Suppressor macrophage treated with lipopolysaccharide for 1 hour (primary cell): ENCODE measurements at regions not wholly inside any gene's neighbourhood (a gene's known extent, or its start where the extent isn't known, plus 50 kb on each side); places are given as distances from the start of the nearest gene placed in this dataset.
"Not testable (repeated sequence)": the region's sequence is repeated elsewhere in the genome, so short reads cannot be mapped to it uniquely, and the experiment has no call there.

Source experiments
- DNase-seq, 3 donors: peaks; one replicate each; pipeline ENCODE4 v3.0.0-alpha.2; 2020 to 2022

DNA sequence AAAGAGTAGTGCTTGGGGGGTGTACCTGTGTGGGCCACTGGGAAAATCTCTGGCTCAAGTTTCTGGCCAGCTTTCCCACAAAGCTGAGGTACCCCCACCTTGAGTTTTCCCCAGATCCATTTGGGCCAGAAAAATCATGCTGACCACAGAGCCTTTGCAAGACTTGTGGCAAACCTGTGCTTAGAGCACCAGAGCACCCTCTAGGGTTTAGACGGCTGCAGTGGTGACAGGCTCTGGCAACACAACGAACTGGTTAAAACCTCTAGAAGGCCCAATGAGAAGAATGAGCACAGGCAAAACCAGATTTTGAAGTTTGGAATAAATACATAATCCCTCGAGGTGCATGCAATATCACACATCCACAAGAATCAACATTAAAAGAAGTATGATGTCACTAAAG, 290.7 kb upstream of the FOLH1 start:
- DNase-seq = no peak

DNA sequence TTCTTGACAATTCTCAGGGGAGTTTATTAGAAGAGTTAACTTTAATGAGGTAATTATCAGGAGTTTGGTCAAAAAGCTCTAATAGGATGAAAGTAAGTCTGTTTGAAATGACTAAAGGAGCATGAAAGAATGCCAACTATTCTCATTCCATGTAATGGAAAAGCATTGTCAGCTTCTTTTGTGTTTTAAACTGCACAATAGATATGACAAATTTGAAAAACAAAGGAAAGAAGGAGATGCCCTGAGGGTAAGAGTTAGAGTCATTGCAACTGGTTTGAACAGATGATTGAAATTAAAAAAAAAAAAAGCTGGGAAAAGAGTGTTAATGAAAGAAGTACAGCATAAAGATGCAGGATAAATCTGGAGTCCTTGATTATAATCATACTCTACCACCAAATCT, 296.8 kb upstream of the FOLH1 start:
- DNase-seq = no peak

DNA sequence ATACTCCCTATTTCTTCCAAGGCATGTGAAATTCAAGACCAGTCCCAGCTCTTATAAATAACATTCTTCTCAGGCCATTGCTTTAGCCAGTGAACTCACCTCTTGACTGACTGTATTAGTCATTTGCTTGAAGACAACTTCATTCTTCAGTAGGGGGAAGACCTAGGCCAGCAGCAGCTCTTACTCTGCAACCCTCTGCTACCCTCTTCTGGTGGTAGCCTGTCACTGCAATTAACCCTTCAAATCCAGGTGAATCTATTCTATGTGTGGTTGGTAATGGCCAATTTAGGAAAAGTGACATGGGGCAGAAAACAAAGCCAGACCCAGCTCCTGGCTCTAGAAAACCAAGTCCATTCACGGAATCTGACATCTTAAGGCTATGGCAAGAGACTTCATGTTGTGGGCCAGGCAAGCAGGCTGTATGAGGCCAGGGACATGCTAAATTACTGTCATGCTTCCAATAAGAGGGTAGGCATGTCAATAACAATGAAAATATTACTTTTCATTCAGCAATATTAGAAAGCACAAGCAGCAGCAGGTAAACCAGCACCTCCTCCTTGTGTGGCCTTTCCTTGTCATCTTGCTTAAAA, 317.9 kb upstream of the FOLH1 start:
- peak; percentile 10 to 26 (median 10) for DNase-seq

DNA sequence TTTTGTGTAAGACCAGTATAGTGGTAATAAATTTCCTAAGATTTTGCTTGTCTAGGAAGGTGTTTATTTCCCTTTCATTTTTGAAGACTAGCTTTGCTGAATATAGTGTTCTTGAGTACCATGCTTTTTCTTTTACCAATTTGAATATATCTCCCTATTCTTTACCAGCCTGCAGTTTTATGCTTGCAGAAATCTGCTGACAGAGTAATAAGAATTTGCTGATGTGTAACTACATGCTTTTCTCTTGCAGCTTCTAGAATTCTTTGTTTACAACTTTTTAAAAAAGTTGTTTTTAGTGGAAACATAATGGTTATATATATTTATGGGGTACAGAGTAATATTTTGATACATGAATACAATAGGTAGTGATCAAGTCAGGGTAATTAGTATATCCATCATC, 324.8 kb upstream of the FOLH1 start:
- DNase-seq = no peak

DNA sequence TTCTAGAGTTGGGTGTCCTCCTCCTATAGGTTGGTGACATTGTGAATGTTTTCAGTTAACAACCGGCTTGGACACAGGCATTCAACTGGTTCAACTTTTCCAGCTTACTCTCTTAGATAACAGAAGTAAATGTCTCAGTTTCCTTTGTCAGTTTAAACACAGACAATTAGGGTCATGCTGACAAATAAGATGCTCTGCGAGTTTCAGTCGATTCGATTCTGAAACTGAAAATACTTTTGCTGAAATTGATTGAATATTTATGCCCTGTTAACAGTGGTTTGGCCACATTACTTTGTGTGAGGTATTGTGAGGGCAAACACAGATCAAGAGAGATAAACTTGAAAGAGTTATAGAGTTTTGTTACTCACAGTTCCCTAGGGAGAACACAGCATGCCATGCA, 330.5 kb upstream of the FOLH1 start:
- DNase-seq = not testable (repeated sequence)

DNA sequence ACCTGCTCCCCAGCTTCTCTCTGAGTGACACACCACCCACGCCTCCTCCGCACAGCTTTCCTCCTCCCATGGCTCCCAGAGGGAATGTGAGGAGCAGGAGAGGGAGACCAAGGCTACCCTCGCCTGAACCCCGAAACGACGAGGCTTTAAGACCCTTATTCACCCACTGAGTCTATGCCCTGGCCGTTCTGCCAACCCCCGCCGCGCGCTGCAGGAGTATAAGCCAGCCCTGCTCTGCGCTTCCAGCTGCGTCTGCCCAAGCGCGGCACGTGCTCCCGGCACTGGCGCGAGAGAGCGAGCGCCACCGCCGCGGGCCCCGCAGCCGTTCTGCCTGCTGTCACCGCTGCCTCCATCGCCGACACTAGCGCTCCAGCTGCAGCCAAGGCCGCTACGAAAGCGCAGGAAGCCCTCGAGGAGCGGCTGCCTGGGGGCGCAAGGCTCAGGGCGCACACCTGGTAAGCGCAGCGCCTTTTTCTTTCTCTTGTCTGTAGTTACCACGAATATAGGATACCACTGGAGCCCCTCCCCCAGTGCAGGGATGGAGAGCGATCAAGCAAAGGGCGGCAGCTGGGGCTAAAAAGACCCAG, 350.0 kb upstream of the FOLH1 start:
- not testable (repeated sequence) for DNase-seq

DNA sequence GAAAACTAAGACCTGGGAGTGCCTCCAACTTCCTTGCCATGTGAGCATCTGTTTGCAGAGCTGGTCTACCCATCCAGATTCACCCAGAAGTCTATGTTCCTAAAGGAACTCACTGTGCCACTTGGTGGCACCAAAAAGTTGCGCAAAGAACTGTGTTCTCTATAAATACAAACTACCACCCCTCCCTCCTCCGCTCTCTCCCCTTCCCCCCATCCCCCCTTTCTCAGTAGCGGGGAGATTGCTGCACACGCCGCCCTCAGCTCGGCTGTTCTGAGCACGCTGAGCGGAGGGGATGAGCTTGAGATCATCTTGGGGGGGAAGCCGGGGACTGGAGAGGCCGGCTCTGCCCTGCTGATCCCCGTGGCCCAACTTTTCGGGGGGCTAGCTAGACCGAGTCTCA, 352.2 kb upstream of the FOLH1 start:
- DNase-seq = not testable (repeated sequence)

DNA sequence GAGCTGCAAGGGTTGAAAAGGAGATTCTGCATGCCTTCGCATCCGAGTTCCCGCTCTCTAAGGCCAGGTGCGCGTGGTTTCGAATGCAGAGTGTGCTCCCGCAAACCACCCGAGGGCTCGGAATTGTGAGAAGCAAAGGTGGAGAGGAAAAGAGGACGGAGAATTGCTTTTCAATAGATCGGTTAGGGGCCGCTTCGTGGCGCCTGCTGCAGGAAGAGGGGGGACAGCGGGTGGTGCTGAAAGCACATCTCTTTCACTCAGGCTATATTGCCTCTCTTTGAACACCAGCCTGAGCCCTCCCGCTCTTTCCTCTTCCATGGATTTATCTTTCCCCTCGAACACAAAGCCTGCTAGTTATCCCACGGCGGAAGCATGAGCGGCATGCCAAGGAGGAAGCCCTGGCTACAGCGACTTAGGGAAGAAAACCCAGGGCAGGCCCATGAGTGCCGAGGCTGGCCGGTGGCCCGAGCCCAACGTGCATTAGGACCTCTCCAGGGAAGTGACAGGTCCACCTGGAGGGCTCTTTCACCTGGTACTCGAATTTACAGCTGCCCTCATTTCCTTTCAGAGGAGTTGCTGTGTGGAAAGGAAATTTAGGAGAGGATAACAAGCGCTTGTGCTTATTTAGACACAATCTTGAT, 353.0 kb upstream of the FOLH1 start:
- not testable (repeated sequence) for DNase-seq

DNA sequence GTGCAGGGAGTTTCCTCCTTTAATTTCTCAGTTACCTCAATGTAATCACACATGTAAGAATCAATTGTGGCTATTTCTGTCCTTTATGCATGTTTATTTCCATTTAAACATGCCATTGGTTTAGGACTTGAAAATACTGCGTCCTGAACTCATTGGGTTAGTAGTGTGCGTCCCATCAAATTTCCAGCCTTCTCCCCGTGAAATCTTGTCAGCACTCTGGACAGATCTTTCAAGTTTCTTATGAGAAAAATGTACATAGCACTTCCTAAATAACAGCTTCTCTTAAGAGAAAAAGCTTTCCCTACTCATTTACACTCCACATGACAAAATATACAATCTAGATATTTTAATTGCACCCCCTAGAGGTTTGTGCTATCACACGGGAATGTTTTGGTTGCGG, 353.9 kb upstream of the FOLH1 start:
- DNase-seq = not testable (repeated sequence)

DNA sequence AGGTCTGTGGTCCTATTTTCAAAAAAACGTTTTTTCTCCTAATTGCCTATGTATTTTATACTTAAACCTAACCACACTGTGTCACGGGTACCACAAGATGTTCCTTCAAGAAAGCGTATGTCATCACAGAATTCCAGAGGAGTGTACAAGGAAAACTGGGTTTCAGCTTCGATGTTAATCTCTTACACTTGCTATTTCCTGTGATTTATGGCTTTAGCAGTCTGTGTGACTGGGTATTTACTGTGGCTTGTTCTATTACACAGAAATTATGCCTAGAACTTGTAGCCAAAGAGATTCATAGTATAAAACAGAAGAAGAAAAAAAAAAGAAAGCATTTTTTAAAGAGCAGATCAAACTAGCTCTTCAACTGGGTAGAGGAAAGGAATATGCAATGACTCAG, 371.1 kb upstream of the FOLH1 start:
- DNase-seq = not testable (repeated sequence)

DNA sequence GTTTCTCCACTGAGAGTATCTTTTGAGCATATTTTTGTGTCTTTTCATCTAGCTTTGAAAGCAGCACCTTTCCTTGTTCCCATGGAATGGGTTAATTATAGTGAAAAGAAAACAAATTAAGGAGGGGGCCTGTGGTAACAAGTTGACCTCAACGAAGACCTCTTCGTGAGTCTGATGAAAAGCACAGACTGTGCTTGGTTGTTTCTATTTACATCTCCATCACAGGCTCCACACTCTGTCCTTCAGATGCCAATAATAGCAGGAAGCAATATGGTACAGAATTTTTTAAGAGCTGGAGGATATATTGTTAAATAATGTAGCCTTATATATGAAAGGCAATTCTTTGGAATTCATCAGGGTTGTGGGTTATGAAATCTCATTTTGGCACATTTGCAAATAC, 366.7 kb upstream of the OR4C13 start:
- DNase-seq = not testable (repeated sequence)

DNA sequence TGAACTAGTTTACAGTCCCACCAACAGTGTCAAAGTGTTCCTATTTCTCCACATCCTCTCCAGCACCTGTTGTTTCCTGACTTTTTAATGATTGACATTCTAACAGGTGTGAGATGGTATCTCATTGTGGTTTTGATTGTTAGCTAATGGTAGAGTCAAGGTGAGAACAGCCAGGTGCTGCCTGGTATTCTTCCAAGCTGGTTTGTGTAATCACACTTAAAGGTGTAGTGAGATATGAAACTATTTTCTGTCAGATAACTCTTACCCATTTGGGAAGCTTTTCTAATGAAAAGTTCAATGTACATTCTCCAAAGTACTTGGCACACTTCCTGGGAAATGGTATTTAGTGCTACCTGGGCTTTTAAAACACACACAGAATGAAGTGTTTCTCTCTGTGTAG, 343.3 kb upstream of the OR4C13 start:
- not testable (repeated sequence) for DNase-seq

DNA sequence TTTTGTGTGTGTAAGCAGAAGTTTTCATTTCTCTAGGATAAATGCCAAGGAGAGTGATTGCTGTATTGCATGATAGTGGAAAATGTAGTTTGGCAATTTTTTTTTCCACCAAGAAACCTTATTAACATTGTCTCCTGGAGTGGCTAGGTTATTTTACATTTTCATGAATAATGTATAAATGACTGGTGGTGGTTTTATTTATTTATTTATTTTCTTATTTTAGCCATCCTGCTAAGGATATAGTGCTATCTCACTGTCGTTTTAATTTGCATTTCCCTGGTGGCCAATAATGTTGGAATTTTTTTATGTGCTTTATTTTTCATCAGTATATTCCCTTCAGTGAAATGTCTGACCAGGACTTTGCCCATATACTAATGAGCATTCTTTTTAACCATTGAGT, 328.3 kb upstream of the OR4C13 start:
- DNase-seq = not testable (repeated sequence)

DNA sequence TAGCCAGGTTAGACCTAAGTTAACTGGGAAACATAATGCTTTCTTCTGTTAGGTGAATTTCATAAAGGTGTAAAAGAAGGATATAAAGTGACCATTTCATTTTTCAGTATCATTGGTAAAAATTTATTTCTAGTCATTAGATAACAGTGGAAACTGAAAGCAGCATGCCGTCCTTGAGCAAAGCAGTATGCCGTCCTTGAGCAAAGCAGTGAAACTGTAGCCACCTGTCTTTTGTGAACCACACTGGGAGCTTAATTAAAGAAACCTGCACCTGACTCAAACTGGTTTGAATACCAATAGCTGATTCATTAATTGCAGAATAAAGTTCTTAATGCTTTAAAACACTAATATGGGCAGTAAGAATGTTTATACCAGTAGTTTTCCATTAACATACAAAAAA, 281.5 kb upstream of the OR4C13 start:
- DNase-seq = not testable (repeated sequence)

DNA sequence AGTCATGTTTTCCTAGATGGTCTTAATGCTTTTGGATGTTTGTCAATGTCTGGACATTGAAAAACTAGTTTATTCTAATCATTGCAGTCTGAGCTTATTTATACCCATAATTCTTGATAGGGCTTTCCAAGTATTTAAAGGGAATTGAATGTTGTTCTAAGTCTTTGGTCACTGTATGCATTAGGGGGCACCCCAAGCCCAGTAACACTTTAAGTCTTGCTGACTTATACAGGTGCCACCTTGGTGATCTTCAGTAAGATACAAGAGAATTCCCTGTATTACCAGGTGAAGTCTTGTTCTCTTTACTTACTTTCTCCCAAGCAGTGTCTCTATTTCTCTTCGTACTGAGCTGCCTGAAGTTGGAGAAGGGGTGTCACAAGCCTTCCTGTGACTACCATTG, 250.1 kb upstream of the OR4C13 start:
- DNase-seq = not testable (repeated sequence)

DNA sequence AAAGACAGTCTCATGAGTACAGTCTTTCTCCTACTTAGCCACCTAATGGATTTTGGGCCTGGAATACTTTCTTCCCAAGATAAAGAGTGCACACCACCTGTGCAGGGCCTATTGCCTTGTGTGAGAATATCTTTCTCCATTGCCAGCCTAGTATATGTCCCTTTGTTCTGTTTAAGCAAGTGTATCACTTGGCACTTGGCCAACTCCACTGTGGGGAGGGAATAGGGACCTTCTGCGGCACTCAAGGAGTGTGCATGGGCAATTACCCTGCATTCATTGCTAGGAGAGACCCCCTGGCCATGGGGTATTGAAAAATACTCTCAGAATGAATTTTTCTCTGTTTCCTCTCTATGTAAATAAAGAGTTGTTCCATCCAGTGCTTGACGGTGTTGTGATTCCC, 201.7 kb upstream of the OR4C13 start:
- DNase-seq = not testable (repeated sequence)

DNA sequence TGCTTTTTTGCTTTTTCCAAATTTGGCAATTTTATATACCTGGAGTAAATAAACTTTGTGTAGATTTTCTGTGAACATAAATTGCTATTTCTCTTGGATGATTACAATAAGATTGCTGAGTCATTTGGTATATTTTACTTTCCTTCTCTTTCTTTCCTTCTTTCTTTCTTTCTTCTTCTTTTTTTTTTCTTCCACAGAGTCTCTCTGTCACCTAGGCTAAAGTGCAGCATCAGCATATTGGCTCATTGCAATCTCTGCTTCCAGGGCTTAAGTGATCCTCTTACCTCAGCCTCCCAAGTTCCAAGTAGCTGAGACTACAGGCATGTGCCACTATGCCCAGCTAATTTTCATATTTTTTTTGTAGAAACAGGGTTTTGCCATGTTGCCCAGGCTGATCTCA, 201.2 kb upstream of the OR4C13 start:
- DNase-seq = not testable (repeated sequence)

DNA sequence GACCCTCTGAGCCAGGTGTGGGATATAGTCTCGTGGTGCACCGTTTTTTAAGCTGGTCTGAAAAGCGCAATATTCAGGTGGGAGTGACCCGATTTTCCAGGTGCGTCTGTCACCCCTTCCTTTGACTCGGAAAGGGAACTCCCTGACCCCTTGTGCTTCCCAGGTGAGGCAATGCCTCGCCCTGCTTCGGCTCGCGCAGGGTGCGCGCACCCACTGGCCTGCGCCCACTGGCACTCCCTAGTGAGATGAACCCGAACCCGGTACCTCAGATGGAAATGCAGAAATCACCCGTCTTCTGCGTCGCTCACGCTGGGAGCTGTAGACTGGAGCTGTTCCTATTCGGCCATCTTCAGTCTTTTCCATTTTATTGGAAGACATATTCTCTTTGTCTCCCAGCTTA, 171.4 kb upstream of the OR4C13 start:
- DNase-seq = not testable (repeated sequence)

DNA sequence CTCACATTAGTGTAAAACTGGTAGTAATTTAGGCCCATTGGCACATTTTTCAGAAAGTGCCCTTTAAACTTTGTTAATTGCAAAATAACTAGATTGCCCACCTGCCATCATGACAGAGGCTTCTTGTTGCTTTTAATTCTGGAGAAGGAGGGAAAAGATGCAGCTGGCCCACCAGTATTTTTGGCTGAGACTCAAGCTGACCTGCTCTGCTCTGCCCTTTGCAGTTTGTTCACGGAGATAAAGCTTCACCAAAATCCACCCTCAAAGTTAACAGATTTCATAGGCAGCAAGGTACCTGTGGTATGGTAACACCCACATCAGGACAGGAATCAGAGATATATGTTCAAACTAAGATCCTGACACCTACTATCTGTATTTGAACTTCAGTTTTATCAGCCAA, 170.2 kb upstream of the OR4C13 start:
- not testable (repeated sequence) for DNase-seq

DNA sequence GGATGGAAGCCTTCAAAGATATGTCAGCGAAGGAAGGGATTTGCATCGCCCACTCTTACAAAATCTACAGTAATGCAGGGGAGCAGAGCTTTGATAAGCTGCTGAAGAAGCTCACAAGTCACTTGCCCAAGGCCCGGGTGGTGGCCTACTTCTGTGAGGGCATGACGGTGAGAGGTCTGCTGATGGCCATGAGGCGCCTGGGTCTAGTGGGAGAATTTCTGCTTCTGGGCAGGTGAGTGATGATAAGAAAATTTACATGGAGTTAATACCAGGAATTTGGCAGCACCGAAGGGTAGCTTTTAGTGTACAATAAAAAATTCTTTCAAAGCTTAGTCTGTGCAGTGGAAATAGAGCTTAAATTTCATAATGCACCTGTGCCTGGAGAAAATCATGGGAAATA, 168.3 kb upstream of the OR4C13 start:
- DNase-seq = not testable (repeated sequence)

DNA sequence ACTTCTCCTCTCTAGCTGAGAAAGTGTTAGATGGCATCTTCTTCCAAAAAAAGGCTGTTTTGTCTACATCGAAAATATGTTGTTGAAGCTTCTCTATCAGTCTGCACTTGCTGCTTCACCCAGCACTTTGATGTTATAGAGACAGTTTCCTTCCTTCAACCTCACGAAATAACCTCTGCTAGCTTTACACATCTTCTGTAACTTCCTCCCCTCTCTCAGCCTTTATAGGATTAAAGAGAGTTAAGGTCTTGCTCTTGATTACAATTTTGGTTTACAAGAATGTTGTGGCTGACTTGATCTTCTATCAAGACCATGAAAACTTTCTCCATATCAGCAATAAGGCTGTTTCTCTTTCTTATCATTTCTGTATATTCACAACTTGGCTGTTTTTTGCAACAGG, 162.4 kb upstream of the OR4C13 start:
- DNase-seq = not testable (repeated sequence)

DNA sequence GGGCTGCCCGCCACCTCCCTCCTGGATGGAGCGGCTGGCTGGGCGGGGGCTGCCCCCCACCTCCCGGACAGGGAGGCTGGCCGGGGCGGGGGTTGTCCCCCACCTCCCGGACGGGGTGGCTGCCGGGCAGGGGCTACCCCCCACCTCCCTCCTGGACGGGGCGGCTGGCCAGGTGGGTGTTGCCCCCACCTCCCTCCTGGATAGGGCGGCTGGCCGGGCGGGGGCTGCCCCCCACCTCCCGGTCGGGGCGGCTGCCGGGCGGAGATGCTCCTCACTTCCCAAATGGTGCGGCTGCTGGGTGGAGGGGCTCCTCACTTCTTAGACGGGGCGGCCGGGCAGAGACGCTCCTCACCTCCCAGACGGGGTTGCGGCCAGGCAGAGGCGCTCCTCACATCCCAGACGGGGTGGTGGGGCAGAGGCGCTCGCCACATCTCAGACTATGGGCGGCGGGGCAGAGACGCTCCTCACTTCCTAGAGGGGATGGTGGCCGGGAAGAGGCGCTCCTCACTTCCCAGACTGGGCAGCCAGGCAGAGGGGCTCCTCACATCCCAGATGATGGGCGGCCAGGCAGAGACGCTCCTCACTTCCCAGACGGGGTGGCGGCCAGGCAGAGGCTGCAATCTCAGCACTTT, 153.9 kb upstream of the OR4C13 start:
- DNase-seq = not testable (repeated sequence)

DNA sequence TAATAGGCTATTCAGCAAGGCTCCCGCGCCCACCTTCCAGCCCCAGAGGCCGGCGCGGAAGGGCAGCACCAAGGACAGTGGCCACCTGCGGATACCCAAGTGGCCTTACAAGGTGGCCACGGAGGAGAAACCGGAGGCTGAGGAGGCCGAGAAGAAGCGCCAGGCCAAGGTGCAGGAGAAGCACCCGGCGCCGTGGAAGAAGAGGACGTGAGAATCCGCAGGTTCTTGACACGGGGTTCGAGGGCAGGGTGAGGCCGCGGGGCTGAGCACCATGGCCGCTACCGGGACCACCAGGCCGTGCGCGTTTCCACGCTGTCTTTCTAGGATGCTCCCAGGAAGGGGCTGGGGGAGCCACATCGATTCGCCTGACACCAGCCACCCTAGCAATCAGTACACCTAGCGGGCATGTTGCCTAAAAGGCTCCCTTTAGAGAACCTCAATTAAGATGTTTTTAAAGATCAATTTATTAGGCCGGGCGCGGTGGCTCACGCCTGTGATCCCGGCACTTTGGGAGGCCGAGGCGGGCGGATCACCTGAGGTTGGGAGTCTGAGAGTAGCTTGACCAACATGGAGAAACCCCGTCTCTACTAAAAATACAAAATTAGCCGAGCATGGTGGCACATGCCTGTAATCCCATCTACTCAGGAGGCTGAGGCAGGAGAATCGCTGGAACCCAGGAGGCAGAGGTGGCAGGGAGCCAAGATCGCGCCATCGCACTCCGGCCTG, 134.3 kb upstream of the OR4C13 start:
- DNase-seq = not testable (repeated sequence)
